ENCODE measurements at regions not wholly inside any gene's neighbourhood (a gene's known extent, or its start where the extent isn't known, plus 50 kb on each side); places are given as distances from the start of the nearest gene placed in this dataset.
"Not testable (repeated sequence)": the region's sequence is repeated elsewhere in the genome, so short reads cannot be mapped to it uniquely, and the experiment has no call there.

- TF ChIP-seq, protein P1, sequence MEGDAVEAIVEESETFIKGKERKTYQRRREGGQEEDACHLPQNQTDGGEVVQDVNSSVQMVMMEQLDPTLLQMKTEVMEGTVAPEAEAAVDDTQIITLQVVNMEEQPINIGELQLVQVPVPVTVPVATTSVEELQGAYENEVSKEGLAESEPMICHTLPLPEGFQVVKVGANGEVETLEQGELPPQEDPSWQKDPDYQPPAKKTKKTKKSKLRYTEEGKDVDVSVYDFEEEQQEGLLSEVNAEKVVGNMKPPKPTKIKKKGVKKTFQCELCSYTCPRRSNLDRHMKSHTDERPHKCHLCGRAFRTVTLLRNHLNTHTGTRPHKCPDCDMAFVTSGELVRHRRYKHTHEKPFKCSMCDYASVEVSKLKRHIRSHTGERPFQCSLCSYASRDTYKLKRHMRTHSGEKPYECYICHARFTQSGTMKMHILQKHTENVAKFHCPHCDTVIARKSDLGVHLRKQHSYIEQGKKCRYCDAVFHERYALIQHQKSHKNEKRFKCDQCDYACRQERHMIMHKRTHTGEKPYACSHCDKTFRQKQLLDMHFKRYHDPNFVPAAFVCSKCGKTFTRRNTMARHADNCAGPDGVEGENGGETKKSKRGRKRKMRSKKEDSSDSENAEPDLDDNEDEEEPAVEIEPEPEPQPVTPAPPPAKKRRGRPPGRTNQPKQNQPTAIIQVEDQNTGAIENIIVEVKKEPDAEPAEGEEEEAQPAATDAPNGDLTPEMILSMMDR (IDR thresholded peaks at IDR 0.05; ENCODE audit: low read depth, low read length) = no peak
- TF ChIP-seq EZH2phosphoT487 (IDR thresholded peaks at IDR 0.05; ENCODE audit: low read depth) = no peak
- H3K9ac ChIP-seq (ENCODE audit: low read length) = no peak overlapping the region
- no peaks in the 10 kb centered on the region for H4K20me1 ChIP-seq (ENCODE audit: insufficient read depth, low read length)
- no peaks in the 10 kb centered on the region for H3K4me1 ChIP-seq (ENCODE audit: low read length)
- H3K27ac ChIP-seq (ENCODE audit: low read length) = no peak overlapping the region
- H3K9me3 ChIP-seq (ENCODE audit: insufficient read depth, low read length) = no peaks in the 10 kb centered on the region
- no peaks in the 10 kb centered on the region for H3K27me3 ChIP-seq (ENCODE audit: low read depth, low read length)
- no peaks in the 10 kb centered on the region for H3K36me3 ChIP-seq (replicated peaks; ENCODE audit: low read depth, low read length)
- H3K79me2 ChIP-seq (ENCODE audit: low read length) = no peaks in the 10 kb centered on the region
- no peak overlapping the region for H2AFZ ChIP-seq (ENCODE audit: low read depth, low read length)
- no peak overlapping the region for H3K4me3 ChIP-seq (ENCODE audit: low read length)
- no peak overlapping the region for H3K4me2 ChIP-seq (ENCODE audit: low read length)
Measured at GRCh38 chr17:26731005-26731921, 562.7 kb upstream of the WSB1 start.

DNA sequence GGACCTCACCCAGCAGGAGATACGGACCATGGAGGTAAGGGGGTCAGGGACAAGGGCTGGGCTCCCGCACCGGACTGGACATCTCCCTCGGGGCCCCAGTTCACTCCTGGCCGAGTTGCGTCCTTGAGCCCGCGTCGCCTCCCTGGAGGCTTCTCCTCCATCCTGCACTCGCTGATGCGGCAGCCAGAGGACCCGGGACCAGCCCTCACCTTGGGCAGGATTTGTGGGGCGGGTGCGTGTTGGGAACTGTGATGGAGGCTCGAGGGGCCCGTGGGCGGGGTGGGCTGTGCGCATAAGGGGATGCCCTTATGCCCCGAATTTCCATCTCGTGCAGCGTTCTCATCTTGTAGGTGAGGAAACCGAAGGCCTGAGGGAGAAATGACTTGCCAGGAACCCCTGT is 562.0 kb upstream of the WSB1 start:
- not testable (repeated sequence) for H2AFZ ChIP-seq (ENCODE audit: low read depth, low read length); H3K4me2 ChIP-seq (ENCODE audit: low read length); H4K20me1 ChIP-seq (ENCODE audit: insufficient read depth, low read length); H3K27ac ChIP-seq (ENCODE audit: low read length); H3K36me3 ChIP-seq (replicated peaks; ENCODE audit: low read depth, low read length); H3K9ac ChIP-seq (ENCODE audit: low read length); H3K27me3 ChIP-seq (ENCODE audit: low read depth, low read length); H3K9me3 ChIP-seq (ENCODE audit: insufficient read depth, low read length); H3K4me1 ChIP-seq (ENCODE audit: low read length); H3K79me2 ChIP-seq (ENCODE audit: low read length); H3K4me3 ChIP-seq (ENCODE audit: low read length)

- not testable (repeated sequence) for H3K9ac ChIP-seq (ENCODE audit: low read length); H3K4me1 ChIP-seq (ENCODE audit: low read length); H3K27me3 ChIP-seq (ENCODE audit: low read depth, low read length); H3K79me2 ChIP-seq (ENCODE audit: low read length); H4K20me1 ChIP-seq (ENCODE audit: insufficient read depth, low read length); H3K27ac ChIP-seq (ENCODE audit: low read length); H2AFZ ChIP-seq (ENCODE audit: low read depth, low read length); H3K36me3 ChIP-seq (replicated peaks; ENCODE audit: low read depth, low read length); H3K4me3 ChIP-seq (ENCODE audit: low read length); H3K9me3 ChIP-seq (ENCODE audit: insufficient read depth, low read length); H3K4me2 ChIP-seq (ENCODE audit: low read length)
Measured at GRCh38 chr17:26734775-26735174, 559.1 kb upstream of the WSB1 start.

GRCh38 chr17:26735977-26736376 is 557.9 kb upstream of the WSB1 start:
- not testable (repeated sequence) for H3K4me2 ChIP-seq (ENCODE audit: low read length); H3K9ac ChIP-seq (ENCODE audit: low read length); H3K9me3 ChIP-seq (ENCODE audit: insufficient read depth, low read length)

DNA sequence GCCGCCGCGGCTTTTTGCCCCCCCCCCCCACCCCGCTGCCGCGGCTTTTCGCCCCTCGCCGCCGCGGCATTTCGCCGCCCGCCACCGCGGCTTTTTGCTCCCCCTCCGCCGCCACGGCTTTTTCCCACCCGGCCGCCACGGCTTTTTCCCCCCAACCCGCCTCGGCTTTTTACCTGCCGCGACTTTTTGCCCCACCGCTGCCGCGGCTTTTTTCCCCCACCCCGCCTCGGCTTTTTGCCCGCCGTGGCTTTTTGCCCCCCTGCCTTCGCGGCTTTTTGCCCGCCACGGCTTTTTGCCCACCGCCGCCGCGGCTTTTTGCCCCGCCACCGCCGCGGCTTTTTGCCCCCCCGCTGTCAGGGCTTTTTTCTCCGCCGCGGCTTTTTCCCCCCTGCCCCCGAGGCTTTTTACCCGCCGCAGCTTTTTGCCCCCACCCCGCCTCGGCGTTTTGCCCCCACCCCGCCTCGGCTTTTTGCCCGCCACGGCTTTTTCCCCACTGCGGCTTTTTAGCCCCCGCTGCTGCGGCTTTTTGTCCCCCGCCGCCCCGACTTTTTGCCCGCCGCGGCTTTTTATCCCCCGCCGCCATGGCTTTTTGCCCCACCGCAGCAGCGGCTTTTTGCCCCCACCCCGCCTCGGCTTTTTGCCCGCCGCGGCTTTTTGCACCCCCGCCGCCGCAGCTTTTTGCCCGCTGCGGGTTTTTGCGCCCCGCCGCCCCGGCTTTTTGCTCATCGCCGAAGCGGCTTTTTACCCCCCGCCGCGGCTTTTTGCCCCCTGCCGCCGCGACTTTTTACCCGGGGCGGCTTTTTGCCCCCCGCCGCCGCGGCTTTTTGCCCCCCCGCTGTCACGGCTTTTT is 527.8 kb upstream of the WSB1 start:
- no peak for TF ChIP-seq EZH2phosphoT487 (IDR thresholded peaks at IDR 0.05; ENCODE audit: low read depth)
- TF ChIP-seq, protein P1 (IDR thresholded peaks at IDR 0.05; ENCODE audit: low read depth, low read length) = no peak
- H3K79me2 ChIP-seq (ENCODE audit: low read length) = no peaks in the 10 kb centered on the region
- no peak overlapping the region for H3K4me3 ChIP-seq (ENCODE audit: low read length)
- H2AFZ ChIP-seq (ENCODE audit: low read depth, low read length) = no peak overlapping the region
- H3K27ac ChIP-seq (ENCODE audit: low read length) = no peak overlapping the region
- H3K27me3 ChIP-seq (ENCODE audit: low read depth, low read length) = no peaks in the 10 kb centered on the region
- H3K9ac ChIP-seq (ENCODE audit: low read length) = no peak overlapping the region
- H3K4me1 ChIP-seq (ENCODE audit: low read length) = no peaks in the 10 kb centered on the region
- no peak overlapping the region for H3K4me2 ChIP-seq (ENCODE audit: low read length)
- H4K20me1 ChIP-seq (ENCODE audit: insufficient read depth, low read length) = no peaks in the 10 kb centered on the region
- no peaks in the 10 kb centered on the region for H3K36me3 ChIP-seq (replicated peaks; ENCODE audit: low read depth, low read length)
- no peaks in the 10 kb centered on the region for H3K9me3 ChIP-seq (ENCODE audit: insufficient read depth, low read length)

More at GRCh38 chr17:26735977-26736376, 557.9 kb upstream of the WSB1 start:
- H3K27ac ChIP-seq (ENCODE audit: low read length); H3K27me3 ChIP-seq (ENCODE audit: low read depth, low read length); H4K20me1 ChIP-seq (ENCODE audit: insufficient read depth, low read length); H3K4me1 ChIP-seq (ENCODE audit: low read length); H3K4me3 ChIP-seq (ENCODE audit: low read length); H2AFZ ChIP-seq (ENCODE audit: low read depth, low read length); H3K36me3 ChIP-seq (replicated peaks; ENCODE audit: low read depth, low read length); H3K79me2 ChIP-seq (ENCODE audit: low read length): not testable (repeated sequence)

All from OCI-LY3 (cell line).